ENCODE measurements at regions not wholly inside any gene's neighbourhood (a gene's known extent, or its start where the extent isn't known, plus 50 kb on each side); places are given as distances from the start of the nearest gene placed in this dataset.

DNA sequence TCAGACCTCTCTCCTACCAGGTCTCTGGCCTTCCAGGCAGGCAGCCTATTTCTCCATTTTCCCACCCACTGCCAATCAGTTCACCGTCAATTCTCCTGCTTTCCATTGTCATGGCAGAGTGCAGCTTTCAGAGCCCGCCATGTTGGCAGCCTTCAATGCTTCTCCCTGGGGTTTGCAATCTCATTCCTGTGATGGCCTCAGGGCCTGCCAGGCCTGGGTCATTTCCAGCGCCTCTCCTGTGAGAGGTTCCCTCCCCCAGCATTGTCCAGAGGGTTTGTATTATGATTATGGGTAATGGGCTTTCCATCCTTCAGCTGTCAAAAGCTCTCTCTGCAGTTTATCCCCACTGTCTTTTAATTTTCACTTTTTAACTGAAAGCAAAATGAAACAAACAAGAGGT lies 716.6 kb upstream of the CDH8 start:
- TF ChIP-seq, protein P1, sequence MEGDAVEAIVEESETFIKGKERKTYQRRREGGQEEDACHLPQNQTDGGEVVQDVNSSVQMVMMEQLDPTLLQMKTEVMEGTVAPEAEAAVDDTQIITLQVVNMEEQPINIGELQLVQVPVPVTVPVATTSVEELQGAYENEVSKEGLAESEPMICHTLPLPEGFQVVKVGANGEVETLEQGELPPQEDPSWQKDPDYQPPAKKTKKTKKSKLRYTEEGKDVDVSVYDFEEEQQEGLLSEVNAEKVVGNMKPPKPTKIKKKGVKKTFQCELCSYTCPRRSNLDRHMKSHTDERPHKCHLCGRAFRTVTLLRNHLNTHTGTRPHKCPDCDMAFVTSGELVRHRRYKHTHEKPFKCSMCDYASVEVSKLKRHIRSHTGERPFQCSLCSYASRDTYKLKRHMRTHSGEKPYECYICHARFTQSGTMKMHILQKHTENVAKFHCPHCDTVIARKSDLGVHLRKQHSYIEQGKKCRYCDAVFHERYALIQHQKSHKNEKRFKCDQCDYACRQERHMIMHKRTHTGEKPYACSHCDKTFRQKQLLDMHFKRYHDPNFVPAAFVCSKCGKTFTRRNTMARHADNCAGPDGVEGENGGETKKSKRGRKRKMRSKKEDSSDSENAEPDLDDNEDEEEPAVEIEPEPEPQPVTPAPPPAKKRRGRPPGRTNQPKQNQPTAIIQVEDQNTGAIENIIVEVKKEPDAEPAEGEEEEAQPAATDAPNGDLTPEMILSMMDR (IDR thresholded peaks at IDR 0.05) = no peak
- no peak for TF ChIP-seq POLR2A (IDR thresholded peaks at IDR 0.05)

Measured in prostate gland (tissue), 2 donors.